ENCODE measurements at regions not wholly inside any gene's neighbourhood (a gene's known extent, or its start where the extent isn't known, plus 50 kb on each side); places are given as distances from the start of the nearest gene placed in this dataset.

DNA sequence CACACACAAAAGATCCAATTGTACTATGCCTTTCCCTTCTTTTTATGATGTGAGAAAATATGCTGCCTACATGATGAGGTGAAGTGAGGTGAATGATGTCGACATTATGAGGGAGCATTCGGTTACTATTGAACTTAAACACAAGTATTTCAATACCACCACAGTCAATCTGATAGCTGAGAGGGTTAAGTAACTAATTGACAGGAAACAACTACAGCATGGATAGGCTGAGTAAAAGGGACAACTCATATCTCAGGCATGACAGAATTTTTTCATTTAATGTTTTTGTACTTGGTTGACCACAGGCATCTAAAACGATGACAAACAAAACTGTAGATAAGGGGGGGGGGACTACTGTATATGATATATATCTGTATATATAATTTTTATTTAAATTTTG is 488.9 kb downstream of the SH2D4B start:
- no peak for DNase-seq

DNA sequence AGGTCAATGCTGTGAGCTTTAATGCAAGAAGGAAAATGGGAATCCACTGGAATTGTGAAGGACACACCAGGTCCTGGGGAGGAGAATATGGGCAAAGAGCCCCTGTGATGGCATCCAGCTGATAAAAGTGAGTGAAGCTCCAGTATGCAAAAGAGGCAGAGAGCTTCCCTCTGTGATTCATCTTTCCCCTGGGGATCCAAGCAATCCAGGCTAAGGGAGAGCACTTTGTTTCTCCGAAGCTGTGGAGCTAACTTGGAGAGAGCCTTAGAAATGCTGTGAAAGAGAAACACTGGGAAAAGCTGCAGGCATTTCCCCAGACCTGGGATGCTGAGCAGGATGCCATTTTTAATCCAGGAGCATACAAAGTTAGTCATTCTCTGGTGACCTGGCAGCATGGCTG is 489.5 kb downstream of the SH2D4B start:
- DNase-seq, result no peak

DNA sequence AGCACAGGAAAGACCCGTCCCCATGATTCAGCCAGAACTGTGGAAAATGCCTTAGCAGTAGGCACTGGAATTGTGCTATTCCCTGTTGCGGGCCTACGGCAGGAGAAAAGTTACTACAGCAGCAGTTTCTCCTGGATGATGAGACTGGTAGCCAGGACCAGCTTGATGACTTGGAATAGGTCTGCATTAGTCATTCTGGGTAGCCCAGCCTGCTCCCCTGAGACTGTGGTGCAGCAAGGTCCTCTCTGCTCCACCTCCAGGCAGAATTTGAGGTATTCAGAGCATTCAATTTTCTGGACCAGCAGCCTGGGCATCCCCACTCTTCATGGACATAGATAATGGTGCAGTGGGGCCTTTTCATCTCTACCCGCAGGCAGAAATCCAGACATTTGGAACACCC is 490.0 kb downstream of the SH2D4B start:
- no peak for DNase-seq

DNA sequence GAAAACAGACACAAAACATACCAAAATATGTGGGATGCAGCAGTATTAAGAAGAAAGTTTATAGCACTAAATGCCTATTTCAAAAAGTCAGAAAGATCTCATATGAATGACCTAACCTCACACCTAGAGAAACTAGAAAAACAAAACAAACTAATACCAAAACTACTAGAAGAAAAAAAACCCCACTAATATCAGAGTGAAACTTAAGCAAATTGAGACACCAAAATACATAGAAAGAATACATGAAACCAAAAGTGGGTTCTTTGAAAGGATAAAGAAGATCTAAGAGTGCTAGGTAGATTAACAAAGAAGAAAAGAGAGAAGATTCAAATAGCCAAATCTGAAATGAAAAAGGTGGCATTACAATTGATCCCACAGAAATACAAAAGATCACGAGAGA is 494.1 kb downstream of the SH2D4B start:
- no peak for DNase-seq

DNA sequence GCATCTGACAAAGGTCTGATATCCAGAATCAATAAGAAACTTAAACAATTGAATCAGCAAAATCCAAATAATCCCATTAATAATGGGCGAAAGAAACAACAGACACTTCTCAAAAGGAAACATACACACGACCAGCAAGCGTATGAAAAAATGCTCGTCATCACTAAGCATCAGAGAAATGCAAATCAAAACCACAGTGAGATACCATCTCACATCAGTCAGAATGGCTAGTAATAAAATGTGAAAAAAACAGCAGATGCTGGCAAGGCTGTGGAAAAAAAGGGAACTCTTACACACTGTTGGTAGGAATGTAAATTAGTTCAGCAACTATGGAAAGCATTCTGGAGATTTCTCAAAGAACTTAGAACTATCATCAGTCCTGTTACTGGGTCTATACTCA is 496.7 kb downstream of the SH2D4B start:
- no peak for DNase-seq

DNA sequence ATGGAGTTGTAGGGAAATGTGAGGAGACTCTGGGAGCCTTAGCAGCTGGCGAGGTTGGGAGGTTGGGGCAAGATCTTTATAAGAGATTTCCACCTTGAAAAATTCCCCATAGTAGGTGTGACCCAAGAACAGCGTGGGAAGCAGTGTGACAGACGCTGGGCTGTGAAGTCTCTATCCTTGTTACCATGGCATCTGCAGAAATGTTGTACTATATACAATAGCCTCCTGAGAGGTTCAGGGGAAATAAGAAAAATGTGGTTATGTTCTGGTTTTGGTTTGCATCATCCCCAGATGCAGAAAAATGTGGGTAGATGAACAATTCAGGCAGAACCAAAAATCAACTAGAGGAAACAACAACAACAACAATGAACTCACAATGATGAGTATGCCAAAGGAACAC is 498.6 kb downstream of the SH2D4B start:
- DNase-seq, result no peak

DNA sequence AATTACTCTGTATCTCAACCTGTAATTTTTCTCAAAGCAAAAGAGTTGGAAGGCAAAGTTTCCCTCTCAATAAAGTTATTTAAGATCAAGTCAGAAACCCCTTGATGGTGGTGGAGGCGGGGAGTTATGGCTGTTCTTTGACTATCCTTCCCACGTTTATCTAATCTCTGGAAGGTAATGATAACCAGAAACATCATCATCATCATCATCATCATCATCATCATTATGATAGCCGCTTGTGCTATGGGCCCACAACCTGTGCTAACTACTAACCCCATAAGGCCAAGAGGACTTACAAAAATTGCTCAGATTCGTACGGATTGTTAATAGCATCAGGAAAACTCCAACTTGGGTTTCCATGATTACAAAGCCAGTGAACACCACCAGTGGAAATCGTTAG is 502.3 kb downstream of the SH2D4B start:
- DNase-seq, result no peak

DNA sequence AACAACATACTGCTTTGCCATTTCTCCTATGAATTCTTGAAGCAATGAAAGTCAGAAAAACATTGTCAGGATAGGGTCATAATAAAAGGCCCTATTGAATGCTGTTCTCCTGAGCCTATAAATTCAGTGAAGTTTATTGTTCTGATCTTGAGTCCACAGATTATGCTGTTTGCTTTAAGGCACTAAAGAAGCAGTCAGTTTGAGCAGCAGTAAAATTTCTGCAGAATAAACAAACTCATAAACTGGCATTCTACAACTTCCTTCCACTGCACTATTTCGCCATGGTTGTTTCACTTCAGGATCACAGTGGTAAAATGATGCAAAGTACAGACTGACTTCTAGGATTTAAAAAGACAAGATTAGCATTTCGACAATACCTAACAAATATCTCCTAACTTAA is 503.2 kb downstream of the SH2D4B start:
- no peak for DNase-seq

DNA sequence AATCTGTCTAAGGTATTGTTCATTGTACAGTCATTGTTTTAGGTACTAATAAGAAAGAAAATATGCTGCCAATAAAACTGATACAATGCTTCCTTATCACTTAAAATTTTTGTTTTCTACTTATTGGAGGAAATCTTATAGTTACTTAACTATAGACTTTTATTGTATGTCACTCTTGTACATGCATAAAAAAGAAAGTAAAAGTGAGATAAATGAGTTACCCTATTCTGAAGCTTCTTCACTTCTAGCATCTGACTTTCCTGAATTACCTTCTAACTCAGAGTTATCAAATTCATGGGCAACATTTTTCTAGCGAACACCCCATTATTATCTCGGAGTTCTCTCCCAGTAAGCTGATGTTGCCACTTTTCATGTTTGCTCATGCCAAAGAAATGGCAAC is 504.9 kb downstream of the SH2D4B start:
- DNase-seq, result no peak

DNA sequence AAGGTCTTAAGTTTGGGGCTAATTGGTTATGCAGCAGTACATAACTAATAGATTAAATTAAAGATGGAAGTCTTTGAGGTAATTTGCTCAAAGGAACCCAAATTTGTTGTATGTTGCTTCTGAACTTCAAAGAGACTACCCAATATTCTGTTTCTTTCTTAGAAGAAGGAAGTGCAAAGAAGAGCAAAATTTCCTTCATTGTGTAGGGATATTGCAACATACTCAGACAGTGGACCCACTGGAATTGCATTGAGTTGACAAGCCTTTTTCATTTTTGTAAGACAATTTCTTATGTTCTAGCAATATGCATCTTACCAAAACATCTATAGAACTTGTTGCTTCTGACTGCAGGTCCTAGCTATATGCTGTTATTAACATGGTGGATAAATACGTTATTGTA is 527.8 kb downstream of the SH2D4B start:
- no peak for DNase-seq

DNA sequence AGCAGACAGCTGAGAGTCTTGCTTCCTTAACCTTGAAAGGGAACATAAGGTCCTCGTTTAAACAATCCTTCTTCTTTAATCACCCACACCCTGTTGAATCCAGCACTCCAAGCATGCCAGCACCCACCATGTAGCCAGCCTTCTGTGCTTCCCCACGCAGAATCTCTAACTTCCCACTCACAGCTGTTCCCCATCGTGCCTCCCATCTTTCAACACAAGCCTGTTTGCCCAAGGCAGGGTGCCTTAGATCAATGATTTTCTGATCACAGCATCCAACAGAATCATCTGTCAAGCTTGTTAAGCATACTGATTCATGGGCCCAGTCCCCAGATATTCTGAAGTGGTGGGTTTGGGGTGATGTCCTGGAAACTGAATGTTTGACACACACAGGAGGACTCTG is 530.8 kb downstream of the SH2D4B start:
- DNase-seq, result no peak

DNA sequence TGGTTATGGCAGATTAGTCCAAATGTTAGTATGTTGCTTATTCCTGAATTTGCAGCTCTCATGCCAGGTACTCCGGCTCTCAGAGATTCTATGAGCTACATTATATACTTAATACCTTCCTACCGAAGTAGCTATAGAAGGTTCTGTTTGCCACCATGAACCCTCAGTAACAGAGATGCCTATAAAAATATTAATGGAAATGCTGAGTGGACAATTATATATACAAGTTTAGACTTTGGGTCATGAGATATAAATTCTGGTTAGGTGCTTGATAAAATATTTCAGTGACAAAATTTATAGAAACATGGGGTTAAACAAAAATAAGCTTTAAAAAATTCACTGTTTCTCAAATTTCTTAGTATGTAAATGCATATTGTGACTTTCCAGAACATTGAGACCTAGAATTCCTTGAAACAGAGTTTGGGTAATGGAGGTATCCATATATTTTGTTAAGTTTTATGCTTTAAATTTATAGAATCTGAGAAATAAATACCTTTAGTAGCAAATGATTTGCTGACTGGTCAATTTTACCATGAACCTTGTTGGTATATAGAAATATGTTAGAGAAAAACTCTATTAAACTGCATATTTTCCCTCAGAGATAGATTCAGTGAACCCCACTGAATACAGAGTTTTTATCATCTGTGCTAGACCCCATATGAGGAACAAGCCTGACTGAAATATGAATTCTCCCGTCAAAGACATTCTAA is 533.5 kb downstream of the SH2D4B start:
- DNase-seq, result no peak

DNA sequence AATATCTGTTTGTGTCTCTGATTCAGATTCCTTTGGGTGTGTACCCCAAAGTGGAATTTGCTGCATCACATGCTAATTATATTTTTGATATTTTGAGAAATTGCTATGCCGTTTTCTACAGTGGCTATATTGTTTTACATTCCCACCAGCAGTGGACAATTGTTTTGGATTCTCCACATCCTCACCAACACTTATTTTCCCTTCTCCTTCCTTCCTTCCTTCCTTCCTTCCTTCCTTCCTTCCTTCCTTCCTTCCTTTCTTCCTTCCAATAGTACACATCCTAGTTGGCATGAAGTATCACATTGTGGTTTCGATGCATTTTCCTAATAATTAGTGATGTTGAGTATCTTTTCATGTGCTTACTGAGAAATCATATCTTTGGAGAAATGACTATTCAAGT is 535.5 kb downstream of the SH2D4B start:
- no peak for DNase-seq

DNA sequence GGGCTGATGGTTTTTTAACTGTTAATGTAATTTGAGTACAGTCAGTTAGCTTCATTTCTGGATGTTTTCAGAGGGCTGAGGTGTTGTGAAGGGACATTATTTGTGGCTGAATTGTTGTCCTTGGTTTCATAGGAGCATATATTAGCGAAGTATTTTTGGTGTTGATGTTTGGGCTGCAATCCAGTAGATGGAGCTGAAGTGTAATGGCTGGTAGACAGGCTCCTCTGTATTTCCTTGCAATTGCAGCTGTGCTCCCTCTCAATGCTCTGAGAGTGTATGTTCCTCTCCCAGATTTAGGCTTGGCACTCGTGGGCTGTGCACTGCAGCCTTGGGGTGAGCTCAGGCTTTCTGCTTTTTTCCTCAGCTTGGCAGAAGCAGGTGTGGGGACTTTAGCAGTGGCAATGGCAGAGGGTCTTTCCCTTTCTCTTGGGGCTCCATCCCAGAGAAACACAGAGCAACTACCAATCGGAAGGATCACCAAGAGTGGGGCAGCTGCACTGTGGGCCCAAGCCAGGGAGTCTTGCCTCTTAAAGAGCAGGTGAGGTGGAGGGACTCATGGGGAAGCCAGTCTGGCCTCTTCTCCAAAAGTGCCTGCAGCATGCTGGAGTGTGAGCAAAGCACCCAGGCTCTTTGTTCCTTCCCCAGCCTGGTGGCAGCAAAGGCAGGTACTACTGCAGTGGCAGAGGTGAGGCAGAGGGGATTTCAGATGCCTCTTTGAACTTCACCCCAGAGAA is 544.4 kb downstream of the SH2D4B start:
- no peak for DNase-seq

DNA sequence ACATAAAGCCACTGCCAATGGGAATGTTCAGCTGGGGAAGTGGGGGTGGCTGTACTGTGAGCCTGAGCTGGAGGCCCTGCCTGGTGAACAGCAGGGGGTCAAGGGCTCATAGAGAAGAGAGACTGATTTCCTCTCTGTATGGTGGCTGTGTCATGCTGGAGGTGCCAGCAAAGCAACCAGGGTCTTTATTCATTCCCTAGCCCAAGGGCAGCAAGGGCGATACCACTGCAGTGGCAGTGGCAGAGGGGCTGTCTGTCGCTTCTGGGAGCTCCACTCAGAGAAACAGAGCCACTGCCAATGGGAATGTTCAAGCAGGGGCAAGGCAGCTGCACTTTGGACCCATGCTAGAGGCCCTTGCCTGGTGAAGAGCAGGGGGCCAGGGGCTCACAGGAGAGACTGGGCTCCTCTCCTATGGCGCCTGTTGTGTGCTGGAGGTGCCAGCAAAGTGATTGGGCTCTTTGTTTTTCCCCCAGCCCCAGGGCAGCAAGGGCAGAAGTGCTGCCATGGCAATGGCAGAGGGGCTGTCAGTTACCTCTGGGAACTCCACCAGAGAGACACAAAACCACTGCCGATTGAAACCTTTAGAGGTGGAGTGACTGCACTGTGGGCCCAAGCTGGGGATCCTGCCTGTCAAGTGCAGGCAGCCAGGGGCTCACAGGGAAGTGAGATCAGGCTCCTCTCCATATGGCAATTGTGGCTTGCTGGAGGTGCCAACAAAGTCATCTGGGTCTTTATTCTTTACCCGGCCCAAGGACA is 545.1 kb downstream of the SH2D4B start:
- no peak for DNase-seq

DNA sequence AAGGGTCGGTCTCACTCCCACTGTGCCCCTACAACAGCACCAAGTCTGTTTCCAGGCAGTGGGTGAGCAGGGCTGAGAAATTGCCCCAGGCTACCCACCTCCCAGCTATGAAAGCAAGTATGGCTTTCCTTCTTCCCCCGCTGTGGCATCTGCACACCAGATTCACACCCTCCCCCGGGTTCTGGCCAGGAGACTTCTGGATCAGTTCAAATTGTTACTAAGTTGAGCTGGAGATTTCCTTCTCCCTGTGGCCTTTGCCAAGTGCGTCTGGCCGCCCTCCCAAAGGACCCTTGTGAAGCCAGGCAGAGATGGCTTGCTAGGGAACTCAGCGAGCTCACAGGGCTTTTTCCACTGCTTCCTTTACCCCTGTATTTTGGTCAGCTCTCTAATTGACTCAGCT is 555.4 kb downstream of the SH2D4B start:
- no peak for DNase-seq

DNA sequence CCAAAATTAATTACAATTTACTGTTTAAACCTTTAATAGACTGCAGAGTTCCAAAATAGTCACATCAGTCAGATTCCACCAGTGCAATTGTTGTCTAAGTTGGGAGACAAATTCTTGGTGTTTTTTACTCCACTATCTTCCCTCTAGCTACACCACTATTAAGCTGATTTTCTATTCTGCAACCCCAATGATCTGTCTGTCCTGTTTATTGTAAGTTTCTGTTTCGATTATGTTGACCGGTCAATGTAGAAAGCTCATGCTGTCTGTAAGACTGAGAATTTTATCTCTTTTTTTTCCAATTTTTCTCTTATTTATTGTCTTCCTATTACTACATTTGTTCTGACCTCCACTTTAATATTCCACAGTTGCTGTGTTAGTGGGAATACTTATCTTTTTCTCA is 557.5 kb downstream of the SH2D4B start:
- DNase-seq, result no peak

DNA sequence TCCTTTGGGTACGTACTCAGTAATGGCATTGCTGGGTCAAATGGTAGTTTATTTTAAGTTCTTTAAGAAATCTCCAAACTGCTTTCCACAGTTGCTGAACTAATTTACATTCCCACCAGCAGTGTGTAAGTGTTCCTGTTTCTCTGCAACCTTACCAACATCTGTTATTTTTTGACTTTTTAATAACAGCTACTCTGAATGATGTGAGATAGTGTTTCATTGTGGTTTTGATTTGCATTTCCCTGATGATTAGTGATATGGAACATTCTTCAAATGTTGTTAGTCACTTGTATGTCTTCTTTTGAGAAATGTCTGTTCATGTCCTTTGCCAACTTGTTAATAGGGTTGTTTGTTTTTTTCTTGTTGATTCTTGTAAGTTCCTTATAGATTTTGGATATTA is 558.9 kb downstream of the SH2D4B start:
- DNase-seq, result no peak

DNA sequence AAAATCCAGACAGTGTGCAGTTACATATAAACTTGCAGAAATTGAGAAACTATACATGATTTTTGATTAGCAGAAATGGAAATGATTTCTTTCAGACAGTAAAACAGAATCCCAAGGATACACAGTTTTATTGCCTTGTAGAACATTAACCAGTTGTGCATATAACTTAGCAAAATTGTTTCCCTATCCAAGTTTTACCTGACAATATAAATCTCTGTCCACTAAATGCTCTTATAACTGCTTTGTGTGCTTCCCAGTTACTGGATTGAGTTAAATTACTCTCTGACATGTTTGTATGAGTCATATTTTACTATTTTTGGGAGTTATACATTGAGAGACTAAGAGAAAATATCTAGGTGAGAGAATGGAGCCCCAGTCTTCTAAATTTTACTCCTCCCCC is 563.4 kb downstream of the SH2D4B start:
- DNase-seq, result no peak

DNA sequence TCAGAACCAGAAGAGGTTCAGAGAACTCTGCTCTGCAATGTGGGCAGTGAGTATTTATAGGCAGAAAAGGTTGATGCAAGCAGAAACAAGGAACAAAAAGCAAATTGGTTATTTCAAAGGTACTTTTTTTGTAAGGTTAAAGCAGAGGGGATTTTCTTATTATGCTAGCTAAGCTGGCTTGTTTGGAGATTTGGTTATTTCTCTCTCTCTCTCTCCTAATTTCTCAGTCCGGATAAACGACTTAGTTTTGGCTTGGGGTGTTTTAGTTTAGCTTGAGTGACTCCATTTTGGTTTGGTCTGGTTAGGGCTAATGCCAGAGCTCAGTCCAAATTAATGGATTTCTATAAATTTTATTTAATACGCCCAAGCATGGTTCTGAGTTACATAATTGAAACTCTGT is 566.8 kb downstream of the SH2D4B start:
- no peak for DNase-seq

DNA sequence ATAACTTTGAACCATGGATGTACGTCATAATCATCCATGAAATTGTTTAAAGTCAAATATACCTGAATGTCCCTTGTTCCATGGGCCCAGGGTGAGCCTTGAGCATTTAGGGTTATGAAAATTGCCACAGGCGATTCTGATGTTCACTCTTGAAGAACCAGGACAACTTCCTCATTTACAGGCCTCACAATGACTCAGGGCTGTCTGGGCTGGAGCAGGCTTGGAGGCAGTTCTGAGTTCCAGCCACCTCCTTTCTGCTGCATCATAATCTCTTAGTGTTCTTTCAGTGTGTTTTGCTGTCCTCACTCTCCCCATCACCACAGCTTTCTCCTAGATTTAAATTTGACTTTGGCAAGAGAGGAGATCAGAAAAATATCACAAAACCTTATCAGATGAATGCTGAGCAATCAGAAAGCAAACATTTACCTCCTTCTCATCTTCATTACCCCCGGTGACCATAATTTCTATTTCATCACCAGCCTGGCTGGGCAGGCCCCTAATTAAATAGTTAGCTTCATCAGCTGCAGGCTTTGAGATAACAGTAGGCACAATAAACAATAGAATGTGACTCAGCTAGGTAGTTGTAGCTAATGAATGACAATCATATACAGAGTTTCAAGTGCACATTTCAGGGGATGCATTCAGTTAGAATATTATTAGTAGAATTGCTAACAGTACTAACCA is 571.0 kb downstream of the SH2D4B start:
- DNase-seq, result no peak

DNA sequence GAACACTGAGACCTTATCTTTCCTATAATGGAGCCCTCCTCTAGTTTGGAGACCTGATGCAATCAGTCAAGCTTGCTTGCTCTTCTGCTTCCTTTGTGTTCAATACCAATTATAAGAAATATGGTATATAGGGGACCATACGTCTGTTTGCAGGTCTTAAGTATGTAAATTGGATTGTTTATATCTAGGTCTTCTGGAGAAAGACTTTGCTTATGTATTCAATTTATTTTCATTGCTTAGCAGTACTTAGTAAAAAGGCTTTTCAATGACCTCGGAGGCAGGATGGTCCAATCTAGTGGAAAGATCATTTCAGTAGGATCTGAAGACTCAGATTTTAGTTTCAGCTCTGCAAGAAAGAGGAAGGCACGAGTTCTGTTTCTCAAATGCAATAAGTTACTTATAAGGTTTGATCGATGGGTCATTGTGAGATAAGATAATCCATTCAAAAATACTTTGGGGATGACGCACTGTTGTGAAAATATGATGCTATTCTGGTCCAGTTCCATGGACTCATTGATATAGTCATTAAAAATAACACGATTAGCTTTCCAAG is 571.6 kb downstream of the SH2D4B start:
- DNase-seq, result no peak

DNA sequence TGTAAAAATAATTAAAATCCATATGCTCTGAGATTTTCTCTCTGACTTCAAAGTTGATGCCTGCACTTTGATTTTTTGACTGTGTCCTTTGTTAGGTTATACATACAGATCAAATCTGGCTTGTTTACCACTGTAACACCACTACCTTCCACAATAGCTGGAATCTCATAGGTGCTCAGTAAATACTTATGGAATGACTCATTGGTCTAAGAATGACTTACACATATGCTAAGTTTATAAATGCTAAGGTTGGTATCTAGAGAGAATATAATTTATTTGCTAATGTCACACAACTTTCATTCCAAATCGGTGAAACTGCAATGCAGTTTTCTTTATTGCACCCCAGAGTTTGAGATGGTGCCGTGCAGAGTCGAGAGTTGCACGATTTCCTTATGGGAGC is 578.5 kb downstream of the SH2D4B start:
- DNase-seq, result no peak

Data from right kidney (tissue), 1 donor.